HG02981 (cell line): ENCODE measurements at regions not wholly inside any gene's neighbourhood (a gene's known extent, or its start where the extent isn't known, plus 50 kb on each side); places are given as distances from the start of the nearest gene placed in this dataset.
"Not testable (repeated sequence)": the region's sequence is repeated elsewhere in the genome, so short reads cannot be mapped to it uniquely, and the experiment has no call there.

Experiments used
- ATAC-seq: cut with Tn5 transposase; IDR thresholded peaks from one replicate; pipeline ENCODE4 v1.9.1; 2021; ENCODE audit warnings: mild to moderate bottlenecking, moderate library complexity; ENCODE audit not compliant: unreplicated experiment

DNA sequence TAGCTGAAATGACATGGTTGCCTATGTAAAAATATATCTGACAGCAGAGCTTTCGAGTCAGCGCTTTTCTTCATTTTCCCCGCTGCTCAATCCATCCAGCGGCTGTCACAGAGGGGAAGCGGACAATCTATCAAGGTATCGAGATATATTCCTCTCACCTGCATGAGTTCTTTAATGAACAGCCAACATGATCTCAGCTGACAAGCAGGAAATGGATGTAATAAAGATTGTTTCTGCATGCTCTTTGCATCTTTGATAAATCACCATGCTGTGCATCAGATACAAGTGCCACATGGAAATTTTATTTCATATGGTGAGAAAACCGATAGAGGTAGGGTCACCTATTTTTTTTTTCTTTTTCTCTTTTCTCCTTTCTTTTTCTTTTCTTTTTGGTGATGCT is 602.3 kb upstream of the MMS22L start:
- ATAC-seq: no peak

DNA sequence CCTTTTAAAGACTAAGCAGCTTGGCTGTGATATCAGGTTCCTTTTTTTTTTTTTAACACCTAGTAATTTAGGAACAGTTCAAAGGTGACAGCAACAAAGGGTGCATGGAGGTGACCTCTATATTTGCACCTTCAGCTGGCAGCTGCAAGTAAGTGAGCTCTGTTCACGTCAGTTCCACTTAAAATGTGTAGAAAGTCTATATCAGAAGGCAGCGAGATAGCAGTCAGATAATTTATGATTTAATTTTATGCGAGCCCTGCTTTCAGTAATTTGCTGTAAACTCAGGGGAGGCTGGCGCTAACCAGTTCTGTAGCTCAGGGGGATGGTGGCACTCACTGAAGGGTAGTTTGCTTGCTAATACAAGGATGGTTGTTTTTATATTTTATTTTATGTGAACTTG is 602.8 kb upstream of the MMS22L start:
- ATAC-seq: no peak

DNA sequence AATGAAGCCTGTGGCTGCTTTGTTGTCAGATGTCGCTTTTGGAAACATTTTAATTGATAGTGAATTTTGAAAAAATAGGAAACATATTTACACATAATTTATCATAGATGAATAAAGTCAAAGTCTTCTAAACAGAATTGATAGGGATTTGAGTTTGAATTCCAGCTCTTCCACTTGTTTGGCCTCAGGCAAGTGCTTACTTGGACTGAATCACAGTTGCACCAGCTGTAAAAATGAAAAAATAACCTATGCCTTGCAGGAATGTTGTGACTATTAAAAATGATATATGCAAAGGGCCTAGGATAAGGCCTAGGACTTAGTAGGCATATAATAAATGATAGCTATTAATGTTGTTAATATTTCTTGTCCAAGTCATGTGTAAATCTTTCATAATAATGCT is 618.5 kb upstream of the MMS22L start:
- ATAC-seq: no peak

DNA sequence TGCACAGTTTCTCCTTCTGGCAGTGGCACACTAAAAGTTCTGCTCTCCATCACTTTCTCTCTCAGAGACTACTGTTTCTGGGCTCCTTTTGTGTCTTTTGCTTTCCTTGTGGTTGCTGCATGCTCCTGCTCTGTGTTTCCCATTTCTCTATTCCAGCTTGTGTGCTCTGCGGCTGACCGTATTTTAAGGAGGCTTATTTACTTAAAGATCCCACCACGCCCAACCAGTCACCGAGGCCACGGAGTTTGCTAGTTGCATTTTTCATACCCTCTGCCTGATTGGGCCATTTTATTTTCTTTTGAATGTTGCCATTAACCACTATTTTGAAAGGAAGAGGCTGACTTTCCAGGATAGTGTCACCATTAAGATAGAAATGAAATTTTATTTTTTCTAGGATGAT is 626.4 kb upstream of the MMS22L start:
- no peak for ATAC-seq

DNA sequence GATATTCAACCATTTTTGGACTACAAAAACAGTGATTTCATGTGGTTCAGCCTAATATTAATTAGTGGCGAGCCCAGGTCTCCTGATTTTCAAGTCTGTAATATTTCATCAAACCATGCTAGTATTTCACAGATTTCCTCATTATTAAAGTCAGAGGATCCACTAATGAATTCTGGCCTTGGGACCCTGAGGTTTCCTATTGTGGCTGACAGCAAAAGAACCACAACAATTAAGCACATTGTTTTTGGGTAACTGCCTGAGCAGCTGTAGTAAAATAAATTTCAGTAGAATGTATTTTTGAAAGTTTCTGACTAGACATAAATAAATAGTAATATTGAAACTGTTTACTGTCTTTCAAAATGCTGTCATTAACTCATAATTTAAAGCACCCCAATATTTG is 630.7 kb upstream of the MMS22L start:
- ATAC-seq: no peak

DNA sequence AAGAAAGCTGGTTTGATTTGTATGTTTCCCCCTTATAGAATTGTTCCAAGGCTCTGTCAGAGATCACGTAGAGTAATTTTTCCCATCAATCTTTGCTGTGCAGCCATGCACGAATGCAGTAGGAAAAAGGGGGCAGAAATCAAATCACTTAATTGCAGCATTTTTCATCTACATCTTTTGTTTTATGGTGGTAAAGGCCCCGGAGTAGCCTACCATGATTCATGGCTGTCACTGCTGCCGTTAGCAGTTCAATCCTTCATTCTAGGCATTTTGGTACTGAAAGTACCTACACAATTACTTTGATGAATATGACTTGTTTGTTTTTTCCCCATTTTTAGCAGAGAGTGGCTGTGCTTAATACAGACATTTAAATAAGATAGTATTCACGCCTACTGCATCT is 631.9 kb upstream of the MMS22L start:
- no peak for ATAC-seq

DNA sequence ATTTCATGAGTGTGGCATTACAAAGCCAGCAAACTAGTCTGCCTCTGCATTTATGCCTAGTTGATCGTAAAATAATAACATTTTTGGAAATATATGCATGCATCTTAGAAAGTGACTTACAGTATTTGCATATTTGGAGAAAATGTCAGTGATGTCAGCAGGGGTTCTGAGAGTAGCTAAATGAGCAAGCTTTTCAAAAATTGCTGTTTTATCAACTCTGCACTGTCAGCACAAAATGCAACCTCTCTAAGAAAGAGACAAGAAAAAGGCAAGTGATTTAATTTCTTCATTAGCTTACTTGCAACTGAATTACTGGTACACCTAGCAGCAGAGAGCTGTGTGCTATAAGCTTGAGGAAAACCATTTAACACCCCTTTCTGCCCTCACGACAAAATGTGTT is 632.5 kb upstream of the MMS22L start:
- no peak for ATAC-seq

DNA sequence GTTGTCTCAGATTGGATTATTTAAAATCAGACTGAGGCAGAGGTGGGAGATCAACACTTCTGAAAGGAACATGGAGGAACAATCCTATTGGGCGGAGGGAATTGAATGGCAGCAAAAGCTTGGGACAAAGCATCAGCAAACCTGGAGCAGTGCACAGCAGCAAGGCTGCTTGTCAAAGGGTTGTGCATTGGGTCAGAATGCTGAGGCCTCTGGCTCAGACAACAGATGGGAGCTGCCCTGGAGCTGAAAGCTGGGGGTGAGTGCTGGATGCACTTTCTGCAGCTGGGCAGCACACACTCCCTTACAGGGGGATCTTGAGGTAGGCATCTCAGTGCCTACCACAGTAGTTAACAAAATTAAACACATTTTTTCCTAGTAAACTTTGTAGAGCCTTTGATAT is 634.4 kb upstream of the MMS22L start:
- no peak for ATAC-seq

DNA sequence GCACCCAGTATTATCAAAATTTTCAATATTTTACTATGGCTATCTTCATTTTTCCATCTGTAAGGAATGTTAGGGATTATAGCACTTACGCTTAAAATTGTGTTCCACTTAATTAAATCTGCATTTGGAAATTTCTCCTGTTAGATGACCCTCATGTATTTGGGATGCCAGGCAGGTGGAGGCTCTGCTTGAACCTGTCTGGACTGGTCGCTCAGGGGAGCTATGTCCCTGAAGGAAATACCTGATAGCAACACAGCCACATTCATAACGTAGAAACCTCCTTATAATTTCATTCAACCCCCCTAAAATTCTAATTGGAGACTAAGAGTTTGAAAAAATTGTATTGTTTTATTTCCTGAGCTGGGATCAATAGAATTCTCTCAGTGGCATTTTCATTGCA is 636.0 kb upstream of the MMS22L start:
- ATAC-seq: no peak

DNA sequence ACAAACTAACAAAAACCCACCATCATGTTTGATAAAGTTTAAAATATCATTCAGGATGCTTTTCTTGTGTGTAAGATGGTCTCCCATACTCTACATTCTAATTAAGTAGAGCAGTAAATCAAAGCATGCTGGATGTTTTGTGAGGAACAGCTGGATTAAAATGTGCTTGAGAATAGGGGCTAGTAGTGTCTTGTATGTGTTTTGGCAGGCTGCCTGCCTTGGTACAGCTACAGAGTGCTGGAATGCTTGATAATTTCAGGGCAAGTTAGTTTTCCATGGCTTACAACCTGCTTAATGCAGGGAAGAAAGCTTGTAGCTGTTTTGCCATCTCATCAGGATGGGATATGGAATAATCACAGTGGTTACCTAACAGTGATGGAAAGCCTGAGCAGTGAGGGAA is 636.6 kb upstream of the MMS22L start:
- ATAC-seq: no peak

DNA sequence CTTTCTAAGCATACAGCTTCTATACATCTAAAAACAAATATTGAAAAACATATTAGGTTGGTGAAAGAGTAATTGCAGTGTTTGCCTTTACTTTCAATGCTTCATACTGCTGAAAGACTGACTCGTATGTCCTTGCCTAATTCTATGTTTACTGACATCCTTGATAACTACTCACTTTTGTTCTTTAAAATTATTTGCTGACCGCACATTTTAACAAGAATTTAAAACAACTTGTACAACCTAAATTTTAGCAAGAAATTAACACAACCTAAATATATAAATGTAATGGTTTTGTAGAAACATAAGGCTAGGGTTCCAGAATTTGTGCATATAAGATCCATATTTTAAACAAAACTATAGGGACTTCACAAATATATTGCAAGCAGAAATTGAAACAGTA is 640.2 kb upstream of the MMS22L start:
- no peak for ATAC-seq

DNA sequence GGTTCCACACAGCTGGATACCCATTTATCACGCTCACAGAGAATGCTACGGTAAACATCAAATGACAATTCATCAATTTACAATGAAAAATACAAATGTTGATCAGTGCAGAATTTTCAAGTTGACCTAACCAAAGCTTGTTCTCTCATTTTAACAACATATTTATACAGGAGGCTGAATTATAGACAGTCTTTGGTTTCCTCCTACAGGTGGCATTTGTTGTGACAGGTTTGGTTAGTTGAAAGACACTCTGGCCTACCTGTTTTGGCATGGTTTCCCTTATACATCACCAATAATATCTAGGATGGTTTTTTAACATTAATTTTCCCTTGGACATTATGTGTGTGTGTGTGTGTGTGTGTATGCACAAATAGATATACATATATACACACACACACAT is 642.5 kb upstream of the MMS22L start:
- ATAC-seq: no peak

DNA sequence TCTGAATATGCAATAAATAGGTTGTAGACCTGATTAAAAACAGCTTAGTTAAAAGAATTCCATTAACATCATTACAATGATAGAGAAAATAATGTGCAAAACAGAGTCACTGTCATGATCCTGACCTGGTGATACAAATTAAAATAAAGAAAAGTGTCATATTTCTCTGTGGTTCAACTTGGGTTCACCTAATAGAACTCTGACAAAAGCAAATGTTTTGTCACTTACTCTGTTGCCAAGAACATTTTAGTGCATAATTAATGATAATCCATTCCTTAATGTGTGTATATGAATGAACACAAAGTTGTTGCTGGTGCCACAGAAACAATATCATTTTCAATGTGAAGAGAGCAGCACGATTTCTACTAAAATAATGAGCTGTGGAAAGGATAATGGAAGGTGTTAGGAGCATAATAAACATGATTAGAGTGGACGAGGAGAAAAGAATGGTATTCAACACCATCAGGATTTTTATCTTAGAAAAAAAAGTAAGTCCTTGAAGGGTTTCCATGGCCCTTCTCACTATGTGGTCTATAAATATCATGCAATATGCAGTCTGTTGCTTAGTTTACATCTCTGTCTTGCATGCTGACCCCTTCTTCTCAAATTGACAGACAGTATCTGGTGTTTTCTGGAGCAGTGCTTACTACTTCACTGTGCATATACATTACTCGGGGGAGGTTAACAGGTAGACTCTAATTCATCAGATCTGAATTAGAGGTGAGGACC is 656.6 kb upstream of the MMS22L start:
- no peak for ATAC-seq

DNA sequence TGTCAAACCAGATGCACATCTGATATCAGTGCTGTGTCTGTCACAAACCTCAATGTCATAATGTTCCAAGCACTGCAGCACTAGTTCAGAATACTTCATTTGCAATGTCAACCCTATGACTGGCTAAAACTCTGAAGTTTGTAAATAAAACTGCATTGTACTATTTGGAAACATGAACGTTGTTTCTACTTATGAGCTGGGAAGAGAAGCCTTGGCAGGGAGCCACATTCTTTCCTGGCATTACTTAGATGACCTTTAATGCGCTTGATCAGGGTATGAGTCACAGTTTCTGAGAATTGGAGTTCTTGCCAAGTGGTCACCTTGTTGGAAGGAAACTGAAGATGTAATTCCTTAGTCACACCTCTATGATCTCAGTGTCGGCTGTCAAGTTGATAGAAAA is 664.8 kb upstream of the MMS22L start:
- ATAC-seq: no peak

DNA sequence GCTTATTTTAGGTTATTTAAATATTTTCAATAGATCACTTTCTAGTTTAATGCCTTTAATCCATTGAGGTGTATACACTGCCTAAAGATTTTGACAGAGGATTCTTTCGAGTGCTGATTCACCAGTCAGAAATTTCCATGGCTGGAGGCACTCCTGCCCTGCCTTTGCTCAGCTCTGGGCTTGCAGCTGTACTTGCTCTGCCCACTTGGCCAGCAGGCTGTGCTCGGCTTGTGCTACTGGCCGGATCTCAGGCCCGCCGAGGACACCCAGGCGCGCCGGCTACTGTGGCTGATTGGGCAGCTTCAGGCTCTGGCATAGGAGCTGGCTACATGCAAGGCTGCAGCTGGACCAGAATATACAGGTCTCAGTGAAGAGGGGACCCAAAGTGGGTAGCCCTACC is 675.1 kb upstream of the MMS22L start:
- ATAC-seq: no peak

DNA sequence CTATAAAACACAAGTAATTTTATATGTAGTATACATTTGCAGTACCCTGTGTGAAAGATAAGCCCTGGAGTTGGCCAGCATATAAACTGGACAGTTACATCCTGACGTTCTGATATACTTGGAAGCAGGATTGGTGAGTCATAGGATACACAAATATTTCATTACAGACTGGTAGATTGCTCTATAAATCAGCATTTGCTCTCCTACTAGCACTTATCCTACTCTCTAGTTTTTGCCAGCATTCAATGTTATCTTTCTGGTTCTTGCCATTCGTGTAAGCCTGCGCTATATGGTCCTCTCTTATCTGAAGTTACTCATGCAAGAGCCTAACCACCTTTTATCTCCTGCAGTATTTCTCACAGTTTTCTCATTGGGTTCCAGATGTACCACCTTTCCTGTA is 680.2 kb upstream of the MMS22L start:
- ATAC-seq: no peak

DNA sequence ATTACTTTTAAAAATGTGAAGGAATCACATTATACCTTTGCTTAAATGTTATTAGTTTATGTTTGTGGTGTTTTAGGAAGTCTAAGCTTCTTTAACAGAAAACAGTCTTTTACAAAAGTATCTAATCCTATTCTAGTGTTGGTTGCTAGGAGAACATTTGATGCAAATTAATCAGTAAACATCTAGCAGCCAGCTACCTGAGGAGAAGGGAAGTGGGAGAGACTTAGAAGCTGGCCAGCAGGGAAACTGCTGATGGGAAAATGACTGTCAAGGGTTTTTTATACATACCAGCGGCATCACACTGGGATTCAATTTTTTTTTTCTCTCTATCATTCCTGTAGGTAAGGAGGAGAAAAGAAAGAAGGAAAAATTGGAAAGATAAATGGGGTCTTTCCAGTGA is 686.0 kb upstream of the MMS22L start:
- ATAC-seq: no peak

DNA sequence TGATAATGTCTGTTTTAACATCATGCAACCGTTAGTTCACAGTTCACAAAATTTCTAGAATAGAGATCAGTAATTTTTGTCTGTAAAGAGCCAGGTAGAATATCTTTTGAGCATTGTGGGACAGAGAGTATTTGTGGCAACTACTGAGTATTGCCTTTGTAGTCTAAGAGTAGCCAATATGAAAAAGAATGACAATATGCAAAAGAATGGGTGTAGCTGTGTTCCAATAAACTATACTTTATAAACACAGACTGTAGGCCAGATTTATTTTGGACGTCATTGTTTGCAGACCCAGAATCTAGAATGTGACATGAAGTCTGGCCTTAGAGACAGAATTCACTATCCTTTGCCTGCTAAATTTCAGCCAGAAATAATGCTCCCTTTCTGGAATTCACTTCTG is 694.1 kb upstream of the MMS22L start:
- ATAC-seq: no peak

DNA sequence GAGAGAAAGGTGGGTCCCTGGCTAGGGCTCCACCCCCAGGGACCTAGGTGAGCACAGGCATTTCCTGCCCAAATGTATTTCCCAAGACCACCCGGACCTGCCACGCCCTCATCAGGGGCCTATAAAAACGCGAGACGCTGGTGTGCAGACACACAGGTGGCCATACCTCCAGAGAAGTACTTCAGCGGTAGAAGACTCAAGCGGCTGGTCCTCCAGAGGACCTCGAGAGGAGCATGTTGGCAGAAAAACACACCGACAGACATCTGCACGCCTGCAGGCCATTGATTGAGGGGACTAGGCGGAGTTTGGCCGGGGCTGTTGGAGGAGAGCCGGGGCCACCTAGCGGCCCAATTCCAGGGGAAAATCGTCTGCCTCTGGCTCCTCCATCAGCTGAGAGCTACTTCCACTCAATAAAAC is 695.8 kb upstream of the MMS22L start:
- no peak for ATAC-seq

DNA sequence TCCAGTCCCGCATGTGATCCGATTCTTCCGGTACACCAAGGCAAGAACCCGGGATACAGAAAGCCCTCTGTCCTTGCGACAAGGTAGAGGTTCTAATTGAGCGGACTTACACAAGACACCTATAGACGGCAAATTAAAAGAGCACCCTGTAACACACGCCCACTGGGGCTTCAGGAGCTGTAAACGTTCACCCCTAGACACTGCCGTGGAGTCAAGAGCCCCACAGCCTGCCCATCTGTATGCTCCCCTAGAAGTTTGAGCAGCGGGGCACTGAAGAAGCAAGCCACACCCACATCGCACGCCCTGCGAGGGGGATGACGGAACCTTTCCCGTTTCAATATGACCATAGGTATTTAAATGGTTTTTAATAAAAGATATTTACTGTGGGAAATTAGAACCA is 696.3 kb upstream of the MMS22L start:
- ATAC-seq: not testable (repeated sequence)

DNA sequence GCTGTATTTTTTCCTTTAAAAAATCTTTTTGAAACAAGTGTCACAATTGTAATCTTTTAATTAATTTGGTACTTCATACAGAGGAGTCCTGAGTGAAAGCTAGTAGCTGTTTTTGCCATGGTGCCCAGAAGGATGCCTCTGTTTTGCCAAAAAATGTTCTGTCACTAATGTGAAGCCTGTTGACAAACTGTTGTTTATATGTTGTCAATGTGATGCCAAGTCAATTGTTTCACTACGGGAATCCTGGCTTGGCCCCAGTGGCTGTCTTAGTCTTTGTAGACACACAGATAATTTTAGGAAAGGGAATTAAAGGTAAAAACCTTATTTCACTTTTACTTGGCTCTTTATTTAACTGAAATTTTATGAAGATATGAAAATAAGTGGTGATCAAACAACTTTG is 706.4 kb upstream of the MMS22L start:
- no peak for ATAC-seq

DNA sequence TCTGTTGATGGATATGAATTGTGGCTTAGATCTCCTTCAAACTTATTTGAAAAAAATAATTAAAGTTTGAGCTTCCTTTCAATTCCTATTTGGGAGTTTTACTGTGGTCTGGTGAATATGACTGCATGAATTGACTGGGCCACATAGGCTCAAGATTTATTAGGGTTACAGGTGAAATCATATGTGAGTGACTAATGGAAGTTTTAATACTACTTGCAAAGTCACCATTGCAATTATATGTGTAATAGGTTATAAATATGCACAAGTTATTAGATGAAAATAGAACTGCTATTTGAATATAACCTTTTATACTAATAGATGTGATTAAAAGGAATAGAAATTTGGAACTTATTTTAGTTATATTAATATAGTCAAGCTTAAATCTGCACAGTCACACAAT is 712.1 kb upstream of the MMS22L start:
- no peak for ATAC-seq

DNA sequence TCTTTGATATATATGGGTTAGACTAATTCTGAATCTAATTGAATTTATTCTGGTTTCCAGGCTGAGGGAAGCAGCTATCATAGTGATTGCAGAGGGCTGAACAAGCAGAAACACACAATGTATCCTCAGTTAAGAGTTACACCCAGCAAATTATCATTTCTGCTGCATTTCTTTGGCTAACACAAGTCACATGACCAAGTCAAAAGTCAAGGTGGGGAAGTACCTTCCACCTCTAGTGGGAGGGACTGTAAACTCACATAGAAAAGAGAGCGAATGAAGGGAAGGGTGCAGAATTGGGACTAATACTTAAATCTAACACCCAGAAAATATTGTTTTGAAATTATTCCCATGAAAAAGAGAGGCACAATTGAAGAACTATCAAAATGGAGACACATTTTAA is 719.7 kb upstream of the MMS22L start:
- ATAC-seq: no peak
